ENCODE measurements at regions not wholly inside any gene's neighbourhood (a gene's known extent, or its start where the extent isn't known, plus 50 kb on each side); places are given as distances from the start of the nearest gene placed in this dataset.

- DNase-seq (no peak), ATAC-seq (ENCODE audit: low read depth) (no peak)
- Mint-ChIP-seq H3K27ac (no peak overlapping the region), H3K36me3 (ENCODE audit: low read depth) (no peaks in the 10 kb centered on the region), H3K9me3 (peaks cover 2% of the 10 kb centered on the region), H3K4me1 (no peaks in the 10 kb centered on the region), H3K27me3 (no peaks in the 10 kb centered on the region), H3K4me3 (no peak overlapping the region)
- POLR2A ChIA-PET = no interaction called here
- TF ChIP-seq CTCF (IDR thresholded peaks at IDR 0.05) = no peak
- CTCF ChIA-PET = no interaction called here
- intact Hi-C loops (cut with micrococcal nuclease) = no loop called here
These were observed 142.3 kb upstream of the NRSN1 start for GRCh38 chr6:23983735-23984134.

- TF ChIP-seq CTCF (IDR thresholded peaks at IDR 0.05) = no peak
- Mint-ChIP-seq H3K27me3 (no peaks in the 10 kb centered on the region), H3K36me3 (ENCODE audit: low read depth) (no peaks in the 10 kb centered on the region), H3K4me3 (no peak overlapping the region), H3K9me3 (peaks cover 2% of the 10 kb centered on the region), H3K27ac (no peak overlapping the region), H3K4me1 (no peaks in the 10 kb centered on the region)
- DNase-seq = no peak
- no peak for ATAC-seq (ENCODE audit: low read depth)
- ChIA-PET CTCF (no interaction called here), POLR2A (no interaction called here)
- intact Hi-C loops (cut with micrococcal nuclease) = no loop called here
These were observed 141.0 kb upstream of the NRSN1 start for GRCh38 chr6:23985015-23985414.

GRCh38 chr6:23989885-23990533, 136.0 kb upstream of the NRSN1 start:
- CTCF ChIA-PET = no interaction called here
- no peaks in the 10 kb centered on the region for H3K36me3 Mint-ChIP-seq (ENCODE audit: low read depth)
- H3K27ac Mint-ChIP-seq = no peak overlapping the region
- ATAC-seq (ENCODE audit: low read depth) (no peak), DNase-seq (no peak)
- TF ChIP-seq CTCF (IDR thresholded peaks at IDR 0.05) = no peak
- no peaks in the 10 kb centered on the region for H3K4me1 Mint-ChIP-seq
- POLR2A ChIA-PET = no interaction called here
- intact Hi-C loops (cut with micrococcal nuclease) = no loop called here
- no peak overlapping the region for H3K4me3 Mint-ChIP-seq
- no peaks in the 10 kb centered on the region for H3K27me3 Mint-ChIP-seq
- H3K9me3 Mint-ChIP-seq = peaks cover 5% of the 10 kb centered on the region

- no peaks in the 10 kb centered on the region for H3K36me3 Mint-ChIP-seq (ENCODE audit: low read depth)
- ATAC-seq (ENCODE audit: low read depth) (no peak), DNase-seq (no peak)
- ChIA-PET POLR2A (no interaction called here), CTCF (no interaction called here)
- no peak overlapping the region for H3K4me3 Mint-ChIP-seq
- no peak for TF ChIP-seq CTCF (IDR thresholded peaks at IDR 0.05)
- intact Hi-C loops (cut with micrococcal nuclease) = no loop called here
- no peaks in the 10 kb centered on the region for H3K4me1 Mint-ChIP-seq
- peaks cover 6% of the 10 kb centered on the region for H3K9me3 Mint-ChIP-seq
- no peak overlapping the region for H3K27ac Mint-ChIP-seq
- H3K27me3 Mint-ChIP-seq = no peaks in the 10 kb centered on the region
These were observed 132.0 kb upstream of the NRSN1 start for GRCh38 chr6:23994013-23994412.

- Mint-ChIP-seq H3K27me3 (no peaks in the 10 kb centered on the region), H3K4me1 (no peaks in the 10 kb centered on the region), H3K4me3 (no peak overlapping the region), H3K9me3 (no peaks in the 10 kb centered on the region), H3K27ac (no peak overlapping the region), H3K36me3 (ENCODE audit: low read depth) (no peaks in the 10 kb centered on the region)
- ATAC-seq (ENCODE audit: low read depth) = no peak
- no peak for DNase-seq
- no peak for TF ChIP-seq CTCF (IDR thresholded peaks at IDR 0.05)
- intact Hi-C loops (cut with micrococcal nuclease) = no loop called here
- POLR2A ChIA-PET = no interaction called here
- CTCF ChIA-PET = no interaction called here
These were observed 122.0 kb upstream of the NRSN1 start for GRCh38 chr6:24004062-24004461.
